Epidermal melanocyte (primary cell): ENCODE measurements at regions not wholly inside any gene's neighbourhood (a gene's known extent, or its start where the extent isn't known, plus 50 kb on each side); places are given as distances from the start of the nearest gene placed in this dataset.

Experiments
- DNase-seq: peaks from one replicate; pipeline ENCODE4 v3.0.0; 2011; ENCODE audit warnings: low spot score; ENCODE audit not compliant: insufficient read length

DNA sequence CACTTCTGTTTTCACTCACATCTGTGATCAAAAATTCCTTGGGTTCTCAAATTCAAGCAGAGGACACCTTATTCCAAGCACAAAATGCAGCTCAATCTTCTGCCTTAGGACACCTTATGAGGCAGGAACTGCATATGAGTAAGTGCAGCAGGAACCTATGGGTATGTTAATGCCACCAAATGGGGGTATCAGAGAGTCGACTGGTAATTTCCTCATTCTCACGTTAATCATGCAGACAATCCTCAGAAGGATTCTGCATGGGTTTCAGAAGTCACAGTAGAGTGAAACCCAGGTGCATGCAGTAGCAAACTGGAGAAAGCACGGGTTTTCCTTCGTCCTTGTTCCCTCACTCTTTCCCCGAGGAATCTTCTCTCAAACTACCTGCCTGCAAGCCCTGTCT is 452.8 kb downstream of the CBLN2 start:
- no peak for DNase-seq

DNA sequence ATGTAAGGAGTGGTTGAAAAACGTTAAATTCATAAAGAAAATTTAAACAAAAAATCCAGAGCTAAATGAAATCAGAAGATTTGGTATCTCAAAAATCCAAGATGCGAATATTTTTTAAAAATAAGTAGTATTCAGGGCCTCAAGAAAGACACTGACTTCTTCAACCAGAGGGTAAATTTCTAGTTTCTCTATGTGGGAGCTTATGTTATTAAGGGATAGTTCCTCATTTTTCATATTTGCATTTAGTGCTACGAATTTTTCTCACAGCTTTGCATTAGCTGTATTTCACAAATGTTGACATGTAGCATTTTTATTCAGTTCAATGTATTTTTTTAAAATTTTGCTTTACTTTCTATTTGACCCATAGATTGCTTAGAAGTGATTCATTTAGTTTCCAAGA is 454.7 kb downstream of the CBLN2 start:
- no peak for DNase-seq

DNA sequence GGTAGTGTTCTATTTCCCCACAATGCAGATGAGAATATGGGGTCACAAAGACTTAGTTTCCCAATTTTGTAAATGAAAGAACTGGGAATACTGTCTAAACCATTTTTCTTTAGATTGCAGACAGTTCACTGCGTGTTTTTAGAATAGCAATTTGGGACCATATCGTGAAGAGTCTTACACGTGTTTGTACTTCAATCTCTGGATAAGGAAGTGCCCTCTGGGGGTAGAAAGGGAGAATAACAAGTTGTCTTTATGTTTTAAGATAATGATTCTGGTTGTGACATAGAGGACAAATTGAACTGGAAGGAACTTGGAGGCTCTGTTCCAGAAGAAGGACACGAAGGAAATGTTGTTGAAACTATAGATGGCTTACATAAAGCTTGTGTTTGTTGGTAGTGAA is 457.7 kb downstream of the CBLN2 start:
- DNase-seq = no peak

DNA sequence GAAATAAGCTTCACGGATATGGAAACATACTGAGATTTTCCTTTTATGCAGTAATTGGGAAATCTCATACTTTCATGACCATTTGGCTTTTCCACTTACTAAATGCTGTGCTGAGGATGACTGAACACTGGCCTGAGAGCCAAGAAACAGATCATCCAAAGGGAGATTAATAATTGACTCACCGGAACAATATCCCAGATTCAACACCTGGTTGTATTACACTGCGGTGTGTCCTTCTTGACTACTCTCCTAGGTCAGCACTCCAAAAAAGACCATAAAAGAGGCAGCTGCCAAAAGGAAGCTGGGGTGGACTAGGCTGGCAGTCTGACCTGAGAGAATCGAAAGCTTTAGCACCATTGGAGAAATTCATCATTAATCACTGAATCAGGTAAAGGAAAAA is 469.1 kb downstream of the CBLN2 start:
- DNase-seq = no peak

DNA sequence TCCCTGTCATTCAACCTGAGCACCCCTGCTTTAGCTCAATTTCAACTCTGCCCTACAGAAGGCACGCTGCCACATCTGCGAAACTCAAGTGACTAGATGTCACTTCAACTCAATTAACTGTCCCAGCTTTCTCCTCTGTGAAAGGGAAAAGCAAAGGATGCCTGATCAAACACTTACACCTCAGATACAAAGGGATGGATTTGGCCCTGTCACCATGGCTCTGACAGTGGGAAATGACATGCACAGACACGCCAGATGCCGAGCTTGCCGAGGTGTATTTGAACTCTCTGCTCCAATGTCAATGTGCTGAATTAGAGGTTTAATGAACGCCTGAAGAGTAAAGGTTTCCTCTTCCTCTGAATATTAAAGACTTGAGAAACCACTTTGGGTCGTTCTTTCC is 481.1 kb downstream of the CBLN2 start:
- no peak for DNase-seq

DNA sequence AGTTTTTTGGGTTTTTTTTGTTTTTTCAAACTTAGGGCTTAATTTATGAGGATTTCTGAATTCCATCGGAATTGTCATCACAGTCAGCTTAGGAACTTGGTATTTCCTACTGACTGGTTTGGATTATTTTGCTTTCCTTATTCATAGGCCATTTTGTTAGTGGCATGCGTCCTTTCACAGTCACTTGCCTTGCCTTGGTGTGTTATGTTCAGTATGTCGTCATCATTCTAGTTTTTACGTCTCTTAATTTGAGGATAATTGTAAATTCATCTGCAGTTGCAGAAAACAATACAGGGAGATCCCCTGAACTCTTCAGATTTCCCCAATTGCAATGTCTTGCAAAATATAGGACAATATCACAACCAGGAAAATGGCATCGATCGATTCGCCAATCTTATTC is 485.3 kb downstream of the CBLN2 start:
- no peak for DNase-seq

DNA sequence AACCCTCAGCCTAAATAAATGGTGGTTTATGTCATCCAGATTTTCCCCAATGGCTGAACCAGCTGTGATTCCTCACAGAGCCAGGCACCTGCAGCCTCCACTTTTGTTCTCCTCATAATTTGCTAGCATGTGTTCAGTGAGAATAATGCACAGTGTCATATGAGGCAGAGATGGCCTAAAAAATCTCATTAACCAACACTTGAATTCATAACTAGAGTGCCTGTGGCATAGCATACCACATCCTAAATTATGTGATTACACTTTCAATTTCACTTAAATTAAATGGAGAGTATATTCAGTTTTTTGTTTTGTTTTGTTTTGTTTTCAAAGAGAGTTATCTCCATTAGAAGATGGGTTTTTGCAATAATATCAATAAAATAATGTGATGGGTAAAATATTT is 488.0 kb downstream of the CBLN2 start:
- no peak for DNase-seq

DNA sequence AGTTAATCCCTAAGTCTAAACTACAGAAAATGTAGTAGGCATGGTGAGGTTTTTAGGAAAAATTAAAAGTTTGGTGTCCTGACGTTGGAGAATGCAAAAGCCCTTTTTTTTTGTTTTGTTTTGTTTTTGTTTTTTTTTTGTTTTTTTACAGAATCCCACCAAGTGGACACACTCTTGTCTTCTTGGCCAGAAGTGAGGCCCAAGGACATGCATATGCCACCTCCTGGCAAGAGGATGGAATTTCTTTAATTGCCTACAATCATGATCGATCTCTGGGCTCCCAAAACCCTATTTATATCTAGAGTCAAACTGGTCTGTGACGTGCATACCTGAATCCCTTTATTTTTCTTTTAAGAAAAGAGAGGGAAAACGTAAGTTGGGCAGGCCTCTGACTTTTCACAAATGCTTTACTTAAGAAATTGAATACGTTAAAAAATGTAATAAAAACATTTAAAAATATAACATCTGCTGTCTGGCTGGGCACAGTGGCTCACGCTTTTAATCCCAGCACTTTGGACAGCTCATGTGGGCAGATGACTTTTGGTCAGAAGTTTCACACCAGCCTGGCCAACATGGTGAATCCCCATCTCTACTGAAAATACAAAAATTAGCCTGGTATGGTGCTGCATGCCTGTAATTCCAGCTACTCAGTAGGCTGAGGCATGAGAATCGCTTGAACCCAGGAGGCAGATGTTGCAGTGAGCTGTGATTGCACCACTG is 502.7 kb downstream of the CBLN2 start:
- no peak for DNase-seq

DNA sequence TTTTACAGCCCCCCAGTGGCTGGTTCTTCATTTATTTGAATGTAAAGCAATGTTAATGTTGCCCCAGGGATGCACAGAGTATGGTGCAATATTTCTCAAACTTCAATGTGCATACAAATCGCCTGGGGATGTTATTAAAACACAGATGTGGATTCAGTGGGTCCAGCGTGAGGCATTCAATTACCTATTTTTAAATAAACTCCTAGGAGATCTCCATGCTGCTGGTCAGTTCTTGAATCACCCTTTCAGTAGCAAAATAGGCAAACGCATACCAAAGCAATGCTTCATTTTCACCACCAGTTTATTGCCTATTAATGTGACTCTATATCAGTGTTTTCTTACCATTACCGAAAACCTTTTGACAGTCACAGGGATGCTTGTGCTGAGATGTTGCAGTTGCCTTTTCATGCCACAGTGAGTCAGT is 530.7 kb downstream of the CBLN2 start:
- no peak for DNase-seq

DNA sequence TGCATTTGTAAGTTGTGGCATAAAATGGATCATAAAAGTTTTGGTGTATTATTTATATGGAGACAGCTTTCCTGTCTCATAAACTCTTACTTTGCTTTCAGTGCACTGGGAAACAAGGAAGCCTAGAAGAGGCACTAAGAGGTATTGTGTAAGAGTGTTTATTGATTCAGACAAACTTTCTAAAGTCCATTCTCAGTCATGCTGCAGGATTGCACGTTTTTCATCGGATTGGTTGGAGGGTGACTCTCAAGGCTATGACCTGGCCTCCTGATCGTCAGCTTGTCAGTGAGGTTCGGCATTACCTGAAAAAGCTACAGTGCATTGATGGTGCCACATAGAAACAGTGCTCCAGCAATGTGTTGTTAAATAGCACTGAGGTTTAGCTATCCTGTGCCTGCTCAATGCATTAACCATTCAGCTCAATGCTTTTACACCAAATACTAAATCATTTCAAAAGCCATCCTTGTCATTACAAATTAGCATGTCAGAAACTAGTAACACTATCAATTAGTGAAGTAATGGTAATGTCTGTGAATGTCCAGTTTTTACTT is 545.5 kb downstream of the CBLN2 start:
- DNase-seq = no peak

DNA sequence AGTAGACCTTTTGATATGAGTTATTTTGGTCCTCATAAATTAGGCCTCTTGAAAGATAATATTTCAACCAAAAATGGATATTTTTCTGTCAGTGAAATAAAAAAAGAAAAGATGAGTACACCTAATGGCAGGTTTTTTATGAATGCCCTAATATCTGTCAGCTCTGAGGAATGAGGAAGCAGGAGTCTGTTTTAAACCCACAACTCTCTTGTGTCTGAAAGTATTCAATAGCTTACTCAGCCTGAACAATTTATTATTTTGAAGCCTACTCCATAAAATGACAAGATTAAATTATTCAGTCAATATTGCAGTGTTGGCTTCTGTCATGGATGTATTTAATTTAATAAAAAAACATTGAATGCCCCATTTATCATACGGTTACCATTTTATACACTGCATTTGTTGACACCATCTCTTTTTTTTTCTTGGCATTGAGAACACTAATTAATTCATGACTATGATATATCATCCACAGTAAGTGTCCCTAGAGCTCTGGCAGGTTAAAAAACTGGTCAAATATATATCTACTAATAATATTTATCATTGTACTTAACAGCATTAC is 548.2 kb downstream of the CBLN2 start:
- no peak for DNase-seq

DNA sequence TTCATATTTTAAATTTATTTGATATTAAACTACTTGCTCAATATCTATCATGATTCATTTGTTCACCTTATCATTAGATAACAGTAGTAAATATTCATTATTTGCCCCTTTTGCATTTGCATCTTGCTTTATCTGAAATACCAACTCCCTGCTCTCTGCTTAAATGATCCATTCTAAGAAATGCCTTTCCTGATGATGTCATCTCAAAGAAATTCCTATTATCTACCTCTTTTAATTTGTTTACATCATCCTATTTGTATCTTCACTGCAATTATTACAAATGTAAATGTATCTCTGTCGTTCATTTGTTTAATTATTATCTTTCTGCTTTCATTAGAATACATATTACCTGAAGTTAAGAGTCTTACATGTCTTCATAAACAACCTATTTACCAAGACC is 549.9 kb downstream of the CBLN2 start:
- DNase-seq = no peak

DNA sequence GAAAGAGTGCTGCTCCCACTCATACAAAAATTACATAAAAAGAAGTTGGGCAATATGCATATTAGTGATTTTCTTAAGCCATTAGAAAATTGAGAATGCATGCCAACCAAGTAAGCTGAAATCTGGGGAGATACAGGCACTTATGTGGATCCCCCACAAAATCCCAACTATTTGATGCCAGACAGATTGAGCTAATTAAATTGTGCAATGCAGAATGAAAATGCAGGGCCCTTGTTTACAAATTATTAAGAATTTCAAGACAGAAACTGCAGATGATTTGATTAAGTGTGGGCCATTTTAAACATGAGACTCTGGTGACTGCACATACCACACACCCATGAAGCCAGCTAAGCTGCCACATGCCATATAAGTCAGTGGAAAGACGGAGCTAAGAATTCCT is 554.5 kb downstream of the CBLN2 start:
- no peak for DNase-seq

DNA sequence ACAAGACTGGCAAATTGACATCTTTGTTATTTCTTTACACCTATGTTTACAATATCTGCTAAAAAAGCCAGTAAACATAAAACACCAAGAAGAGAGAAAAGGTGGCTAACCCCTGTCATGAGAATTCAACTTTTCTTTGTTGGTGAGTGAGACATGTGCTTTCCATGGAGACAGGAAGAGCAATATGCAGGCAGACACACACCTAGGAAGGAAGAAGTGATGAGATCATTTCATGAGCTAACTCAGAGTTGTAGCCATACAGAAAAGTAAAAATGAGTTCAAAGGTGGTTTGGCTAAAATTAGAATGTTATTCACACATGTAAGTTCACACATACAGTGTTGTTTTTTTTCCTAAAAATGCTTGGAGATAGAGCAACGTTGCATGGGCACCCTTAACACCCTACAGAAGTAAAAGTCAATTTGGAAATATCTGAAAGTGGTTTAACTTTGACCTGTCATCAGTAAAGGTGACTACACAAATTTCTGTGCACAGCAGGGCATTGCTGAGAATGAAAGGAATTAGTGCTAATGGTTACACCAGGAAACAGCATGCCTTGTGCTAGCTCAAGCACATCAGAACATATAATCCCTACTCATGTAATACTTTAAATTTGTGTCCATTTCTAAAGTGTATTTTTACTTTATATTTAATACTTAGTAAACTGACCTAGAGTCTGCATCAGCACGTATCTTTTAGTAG is 557.6 kb downstream of the CBLN2 start:
- no peak for DNase-seq

DNA sequence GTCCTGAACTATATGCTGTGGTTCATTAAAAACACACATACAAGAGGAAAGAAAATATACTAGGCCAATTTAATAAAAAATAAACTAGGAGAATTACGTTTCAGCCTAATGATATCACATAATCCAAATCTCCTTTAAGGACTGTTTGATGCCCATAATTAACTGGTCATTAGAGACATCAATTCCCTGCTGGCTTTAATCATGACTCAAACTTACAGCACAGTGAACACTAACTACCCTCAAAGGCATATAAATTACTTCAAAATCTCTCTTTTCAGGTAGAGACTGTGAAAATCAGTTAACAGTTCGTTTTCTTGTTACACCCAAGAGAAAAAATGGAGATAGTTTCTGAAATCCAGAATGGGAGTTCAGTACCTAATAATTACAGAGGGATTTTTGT is 567.4 kb downstream of the CBLN2 start:
- DNase-seq = no peak

DNA sequence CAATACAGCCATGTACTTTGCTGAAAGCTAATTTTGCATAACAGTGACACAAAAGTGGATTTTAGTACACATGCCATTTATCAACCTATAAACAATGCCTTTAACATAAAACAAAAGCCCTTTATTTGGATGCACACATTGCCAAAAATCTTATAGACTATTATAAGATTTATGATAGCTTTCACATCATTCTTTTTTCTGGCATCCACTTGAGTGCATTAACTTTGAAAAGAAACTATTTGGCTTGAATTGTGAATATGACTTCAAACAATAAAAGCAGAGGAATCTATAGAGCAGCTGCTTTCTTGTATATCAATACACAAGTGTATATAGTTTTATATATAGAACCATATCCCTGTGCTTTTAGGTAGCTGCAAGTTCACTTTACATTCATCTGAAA is 577.4 kb downstream of the CBLN2 start:
- no peak for DNase-seq

DNA sequence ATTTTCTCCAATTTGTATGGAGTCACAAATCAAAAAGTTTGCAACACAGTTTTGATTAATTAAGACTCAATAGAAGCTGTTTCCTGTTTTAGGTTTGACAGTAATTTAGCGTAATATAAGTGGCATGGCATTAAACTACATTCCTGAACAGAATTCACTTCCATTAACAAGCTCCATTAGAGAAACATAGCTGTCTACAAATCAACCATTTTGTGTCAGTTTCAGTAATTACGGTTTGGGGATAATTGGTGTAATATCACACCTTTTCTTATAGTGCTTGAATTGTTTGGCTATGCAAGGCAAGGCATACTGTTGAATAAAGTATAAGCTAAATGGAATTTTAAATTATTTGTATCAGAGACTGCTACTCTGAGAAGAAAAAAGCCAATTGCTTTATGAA is 585.5 kb downstream of the CBLN2 start:
- DNase-seq = no peak

DNA sequence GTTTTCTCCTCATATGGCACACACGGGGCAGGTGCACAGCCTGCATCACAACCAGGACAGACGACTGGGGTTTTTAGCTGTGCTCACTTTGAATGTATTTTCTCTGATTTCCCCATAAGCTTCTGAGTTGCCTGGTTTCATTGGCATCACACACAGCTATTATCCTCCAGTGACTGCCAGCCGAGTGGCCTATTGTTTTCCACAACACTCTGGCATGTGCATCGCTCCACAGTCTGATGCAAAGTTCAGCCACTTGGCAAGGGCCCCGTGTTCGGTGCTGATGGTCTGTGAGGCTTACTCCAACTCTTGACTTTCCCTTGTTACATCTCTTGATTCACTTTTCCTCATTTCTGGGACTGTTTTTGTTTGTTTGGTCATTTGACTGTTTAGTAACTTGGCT is 593.1 kb downstream of the CBLN2 start:
- peak; percentile 12 for DNase-seq

DNA sequence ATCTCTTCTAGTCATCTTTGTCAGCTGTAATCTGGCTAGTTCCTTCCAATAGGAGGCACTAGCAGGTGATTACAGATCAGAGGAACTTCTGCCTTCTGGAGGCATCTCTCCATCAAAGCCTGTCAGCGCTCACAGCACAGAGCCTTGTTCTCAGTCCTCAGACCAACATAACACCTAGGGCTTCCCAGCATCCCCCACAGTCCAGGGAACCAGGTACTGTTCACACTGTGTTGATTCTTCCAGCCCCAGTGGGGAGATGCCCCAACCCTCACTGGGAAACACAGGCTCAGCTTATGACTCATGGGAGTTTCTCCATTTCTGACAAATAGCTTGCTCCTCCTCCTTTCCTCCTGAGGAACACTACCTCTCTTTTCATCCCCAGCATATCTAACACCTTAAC is 601.7 kb downstream of the CBLN2 start:
- no peak for DNase-seq

DNA sequence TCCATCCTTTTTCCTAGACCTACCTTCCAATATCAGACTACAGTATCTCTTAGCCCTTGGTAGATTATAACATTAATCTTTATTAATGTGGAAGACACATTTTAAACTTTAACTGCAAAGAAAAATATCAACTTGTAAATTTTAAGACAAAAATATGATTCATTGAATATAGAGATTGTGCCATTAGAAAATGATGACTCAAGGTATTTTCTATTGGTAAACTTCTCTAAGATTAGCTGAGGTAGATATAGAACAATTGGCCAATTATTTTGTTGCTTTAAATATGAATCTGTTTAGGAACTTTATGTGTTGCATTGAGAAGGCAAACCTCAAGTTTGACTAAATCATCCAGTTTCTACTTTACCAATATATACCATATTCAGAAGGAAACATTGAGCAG is 604.7 kb downstream of the CBLN2 start:
- DNase-seq = no peak

DNA sequence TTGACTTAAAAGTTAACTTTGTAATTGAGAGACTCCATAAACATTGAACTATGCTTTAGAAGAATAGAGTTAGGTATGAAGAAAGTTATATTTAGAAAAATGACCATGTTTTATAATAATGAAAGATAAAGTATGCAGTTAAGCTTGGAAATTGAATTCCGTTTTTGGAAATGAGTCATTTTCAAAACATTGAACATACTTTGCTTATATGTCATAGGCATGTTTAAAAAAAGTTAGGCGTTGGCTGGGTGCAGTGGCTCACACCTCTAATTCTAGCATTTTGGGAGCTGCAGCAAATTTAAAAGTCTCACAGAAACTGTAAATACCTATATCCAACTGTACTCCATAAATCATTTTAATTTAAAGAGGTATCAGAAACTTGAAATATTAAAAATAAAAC is 607.4 kb downstream of the CBLN2 start:
- DNase-seq = no peak

DNA sequence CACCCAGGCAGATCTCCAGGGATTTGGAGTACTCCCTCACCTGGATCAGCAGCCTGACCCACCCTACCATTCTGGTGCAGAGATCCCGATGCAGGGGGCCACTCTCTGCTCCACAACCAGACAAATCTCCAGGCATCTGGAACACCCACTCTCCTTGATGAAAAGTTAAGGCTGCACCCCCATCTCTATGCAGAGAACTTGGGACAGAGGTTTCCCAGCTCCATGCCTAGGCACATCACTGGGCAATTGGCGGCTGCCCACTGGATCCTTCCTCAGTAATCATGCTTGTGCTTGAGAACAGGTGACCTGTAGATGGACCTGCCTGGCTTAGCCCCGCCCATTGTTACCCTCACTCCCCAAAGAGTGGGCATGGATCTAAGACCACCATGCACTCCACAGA is 624.9 kb downstream of the CBLN2 start:
- DNase-seq = no peak

DNA sequence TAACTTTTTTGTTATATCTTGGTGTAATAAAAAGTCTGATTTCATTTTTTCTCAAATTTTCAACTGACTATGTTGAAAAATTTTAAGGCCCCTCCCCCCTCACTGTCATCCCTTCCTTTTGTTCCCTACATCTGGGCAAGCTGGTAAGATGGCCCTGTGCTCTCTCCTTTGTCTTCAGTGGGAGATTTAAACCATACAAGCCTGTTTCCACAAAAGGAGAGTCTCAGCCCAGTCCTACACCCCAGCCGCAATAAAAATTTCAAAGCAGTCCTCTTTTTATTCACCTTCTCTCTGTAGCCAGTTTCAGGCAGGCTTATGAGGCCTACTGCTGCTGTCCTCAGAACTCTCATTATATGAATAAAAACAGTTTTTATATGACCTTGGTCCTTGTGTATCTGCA is 630.5 kb downstream of the CBLN2 start:
- DNase-seq = no peak
